H1 (cell line): ENCODE measurements at regions not wholly inside any gene's neighbourhood (a gene's known extent, or its start where the extent isn't known, plus 50 kb on each side); places are given as distances from the start of the nearest gene placed in this dataset.

Experiments
- CTCF ChIA-PET: fragments of 300-600 bp; sonication (Branson Sonifier 250); formaldehyde crosslinking; loops from one replicate; lab custom pipeline; 2021; ENCODE audit not compliant: partially characterized antibody; lab: Charles Lee
- POLR2A ChIA-PET: fragments of 300-600 bp; sonication (Branson Sonifier 250); formaldehyde crosslinking; loops from one replicate; lab custom pipeline; 2021; ENCODE audit warnings: inconsistent platforms; ENCODE audit not compliant: partially characterized antibody; lab: Charles Lee
- DNase-seq, 2 experiments: peaks; one replicate each; pipeline versions ENCODE4 v3.0.0 to v3.0.0-alpha.2; 2010 to 2022; ENCODE audit warnings: low spot score in 2 of 2, low read depth in 1 of 2, mixed read lengths in 1 of 2
- FAIRE-seq: peaks from 2 replicates; lab custom pipeline; 2011; peaks lifted over from hg19 to GRCh38; lab: Jason Lieb, UNC
- H2AFZ ChIP-seq: 2 replicates; pipeline ENCODE4 v1.8.1; 2012; ENCODE audit warnings: low read length, inconsistent platforms
- H2AK5ac ChIP-seq: 2 replicates; pipeline ENCODE4 v1.6.1; 2013; ENCODE audit warnings: low read depth, low read length
- H2BK120ac ChIP-seq: replicated peaks from 2 replicates; pipeline ENCODE3; 2013; ENCODE audit warnings: low read depth, low read length, inconsistent platforms
- H2BK12ac ChIP-seq: 2 replicates; pipeline ENCODE4 v1.6.1; 2013; ENCODE audit warnings: low read depth, low read length
- H2BK15ac ChIP-seq: 2 replicates; pipeline ENCODE4 v1.6.1; 2013; ENCODE audit warnings: low read length
- H2BK20ac ChIP-seq: 2 replicates; pipeline ENCODE4 v1.6.1; 2013; ENCODE audit warnings: low read length
- H2BK5ac ChIP-seq: 2 replicates; pipeline ENCODE4 v1.6.1; 2013; ENCODE audit warnings: low read depth, low read length
- H3K14ac ChIP-seq: 2 replicates; pipeline ENCODE4 v1.6.1; 2013; ENCODE audit warnings: inconsistent platforms; ENCODE audit not compliant: insufficient read length
- H3K18ac ChIP-seq: 2 replicates; pipeline ENCODE4 v1.6.1; 2013; ENCODE audit warnings: low read length; ENCODE audit errors: extremely low read depth
- H3K23ac ChIP-seq: 2 replicates; pipeline ENCODE4 v1.6.1; 2013; ENCODE audit warnings: inconsistent platforms; ENCODE audit not compliant: insufficient read length
- H3K23me2 ChIP-seq: 2 replicates; pipeline ENCODE4 v1.6.1; 2013; ENCODE audit warnings: low read depth, low read length
- H3K27ac ChIP-seq: 2 replicates; pipeline ENCODE4 v1.6.1; 2011; ENCODE audit warnings: low read depth, low read length, inconsistent platforms
- H3K27me3 ChIP-seq, 4 experiments: replicated peaks in 1 of 4; 1 replicate in 1 of 4; 2 replicates in 3 of 4; pipeline versions ENCODE4 v1.6.1 to v1.8.1; 2011 to 2013; ENCODE audit warnings: low read length in 3 of 4, mild to moderate bottlenecking in 3 of 4, inconsistent platforms in 2 of 4, mixed read lengths in 2 of 4, moderate library complexity in 1 of 4; ENCODE audit not compliant: control insufficient read depth in 3 of 4, insufficient read depth in 3 of 4; ENCODE audit errors: extremely low read depth in 1 of 4
- H3K36me3 ChIP-seq, 4 experiments: 2 replicates each; pipeline versions ENCODE4 v1.6.1 to v1.8.1; 2011 to 2013; ENCODE audit warnings: mild to moderate bottlenecking in 4 of 4, low read length in 3 of 4, moderate library complexity in 2 of 4, control low read depth in 1 of 4, inconsistent platforms in 1 of 4; ENCODE audit not compliant: insufficient read depth in 4 of 4, control insufficient read depth in 2 of 4
- H3K4ac ChIP-seq: replicated peaks from 2 replicates; pipeline ENCODE3; 2013; ENCODE audit warnings: low read length, low read depth, mixed read lengths, inconsistent platforms; ENCODE audit not compliant: insufficient read length
- H3K4me1 ChIP-seq, 4 experiments: replicated peaks in 1 of 4; 1 replicate in 1 of 4; 2 replicates in 3 of 4; pipeline versions ENCODE4 v1.6.1 to v1.8.1; 2011 to 2013; ENCODE audit warnings: low read length in 3 of 4, inconsistent platforms in 2 of 4, mixed read lengths in 1 of 4; ENCODE audit not compliant: insufficient read depth in 4 of 4, control insufficient read depth in 3 of 4
- H3K4me2 ChIP-seq, 2 experiments: 2 replicates each; pipeline versions ENCODE4 v1.6.1 to v1.8.1; 2011 to 2013; ENCODE audit warnings: low read depth in 2 of 2, low read length in 2 of 2, control low read depth in 1 of 2, inconsistent platforms in 1 of 2, mild to moderate bottlenecking in 1 of 2; ENCODE audit not compliant: insufficient read depth in 1 of 2
- H3K4me3 ChIP-seq, 4 experiments: fragments of 200-600, 300-600 bp in 1 of 4; sonication (generic), shearing (Covaris generic), sonication (Bioruptor Twin) in 1 of 4; 2 replicates each; pipeline versions ENCODE4 v1.5.1 to v1.8.1; 2011 to 2016; ENCODE audit warnings: low read length in 4 of 4, low read depth in 3 of 4, control low read depth in 2 of 4, inconsistent platforms in 2 of 4, mild to moderate bottlenecking in 2 of 4, mixed read lengths in 1 of 4, moderate library complexity in 1 of 4; ENCODE audit not compliant: insufficient read depth in 2 of 4; ENCODE audit errors: extremely low read depth in 1 of 4
- H3K56ac ChIP-seq: replicated peaks from 2 replicates; pipeline ENCODE3; 2013; ENCODE audit warnings: low read depth, mild to moderate bottlenecking, mixed read lengths, low read length, inconsistent platforms; ENCODE audit not compliant: insufficient read length
- H3K79me1 ChIP-seq: 2 replicates; pipeline ENCODE4 v1.6.1; 2013; ENCODE audit warnings: low read depth, low read length, control low read depth
- H3K79me2 ChIP-seq, 2 experiments: 2 replicates each; pipeline versions ENCODE4 v1.6.1 to v1.8.1; 2012 to 2013; ENCODE audit warnings: low read length in 2 of 2, mild to moderate bottlenecking in 2 of 2, inconsistent platforms in 1 of 2; ENCODE audit not compliant: insufficient read depth in 2 of 2, control insufficient read depth in 1 of 2
- H3K9ac ChIP-seq, 4 experiments: replicated peaks in 1 of 4; 1 replicate in 1 of 4; 2 replicates in 3 of 4; pipeline versions ENCODE4 v1.6.1 to v1.8.1; 2011 to 2013; ENCODE audit warnings: low read depth in 3 of 4, low read length in 3 of 4, control low read depth in 2 of 4, mild to moderate bottlenecking in 2 of 4, moderate library complexity in 2 of 4, inconsistent platforms in 1 of 4; ENCODE audit errors: extremely low read depth in 1 of 4
- H3K9me3 ChIP-seq, 2 experiments: 2 replicates each; pipeline versions ENCODE4 v1.6.1 to v1.8.1; 2012 to 2013; ENCODE audit warnings: mild to moderate bottlenecking in 2 of 2, moderate library complexity in 2 of 2, control low read depth in 1 of 2, inconsistent platforms in 1 of 2, low read depth in 1 of 2, low read length in 1 of 2, mixed read lengths in 1 of 2; ENCODE audit not compliant: insufficient read depth in 2 of 2
- H4K20me1 ChIP-seq, 2 experiments: replicated peaks in 1 of 2; 2 replicates each; pipeline versions ENCODE3 to v1.8.1; 2011 to 2013; ENCODE audit warnings: inconsistent platforms in 2 of 2, low read length in 2 of 2, mild to moderate bottlenecking in 1 of 2; ENCODE audit not compliant: insufficient read depth in 2 of 2, control insufficient read depth in 1 of 2
- H4K5ac ChIP-seq: 2 replicates; pipeline ENCODE4 v1.6.1; 2013; ENCODE audit warnings: low read length, low read depth, mixed read lengths, inconsistent platforms; ENCODE audit not compliant: insufficient read length
- H4K8ac ChIP-seq: 2 replicates; pipeline ENCODE4 v1.8.0; 2013; ENCODE audit warnings: mild to moderate bottlenecking, moderate library complexity, low read length, inconsistent platforms; ENCODE audit not compliant: insufficient read depth; ENCODE audit errors: extremely low read depth
- H4K91ac ChIP-seq: replicated peaks from 2 replicates; pipeline ENCODE3; 2013; ENCODE audit warnings: low read length, mixed read lengths, inconsistent platforms; ENCODE audit not compliant: insufficient read length
- BRCA1 ChIP-seq: IDR thresholded peaks from 2 replicates; pipeline ENCODE4 v1.6.1; 2012; ENCODE audit warnings: low read depth, low read length, improper control_type of control experiment
- CBX5 ChIP-seq: fragments of 300-800, 300-1000 bp; sonication (generic); IDR thresholded peaks from 2 replicates; pipeline ENCODE4 v1.7.1; 2016; ENCODE audit warnings: antibody characterized with exemption, low read length, low read depth
- FOSL1 ChIP-seq: IDR thresholded peaks from 2 replicates; pipeline ENCODE4 v1.6.1; 2011; ENCODE audit warnings: mild to moderate bottlenecking, low read depth, low read length, moderate library complexity; ENCODE audit not compliant: insufficient read depth
- HDAC2 ChIP-seq, 2 experiments: fragments of 300-600 bp in 1 of 2; sonication (generic) in 1 of 2; IDR thresholded peaks; 2 replicates each; pipeline ENCODE4 v1.6.1; 2011 to 2012; ENCODE audit warnings: low read depth in 2 of 2, low read length in 2 of 2, mild to moderate bottlenecking in 2 of 2, moderate library complexity in 2 of 2, borderline replicate concordance in 1 of 2, inconsistent platforms in 1 of 2
- JUN ChIP-seq: IDR thresholded peaks from 2 replicates; pipeline ENCODE4 v1.6.1; 2011; ENCODE audit warnings: low read depth, mild to moderate bottlenecking, improper control_type of control experiment, low read length
- JUND ChIP-seq: IDR thresholded peaks from 2 replicates; pipeline ENCODE4 v1.6.1; 2011; ENCODE audit warnings: mild to moderate bottlenecking, improper control_type of control experiment, low read length
- SP1 ChIP-seq: IDR thresholded peaks from 2 replicates; pipeline ENCODE4 v1.6.1; 2011; ENCODE audit warnings: low read depth, low read length
- USF2 ChIP-seq: IDR thresholded peaks from 2 replicates; pipeline ENCODE4 v1.6.1; 2011; ENCODE audit warnings: low read length, improper control_type of control experiment
- ZNF274 ChIP-seq: IDR thresholded peaks from 2 replicates; pipeline ENCODE4 v1.7.0; 2012; ENCODE audit warnings: low read length, borderline replicate concordance; ENCODE audit errors: extremely low read depth
- WGBS, 2 experiments: shearing (Covaris generic) in 1 of 2; methylation state at CpG; one replicate each; pipeline versions ENCODE4 v1.1.6 to v1.1.7; 2013 to 2015; ENCODE audit warnings: low lambda C conversion rate in 2 of 2, mixed read lengths in 2 of 2, inconsistent platforms in 1 of 2, low coverage in 1 of 2, missing lambda C conversion rate in 1 of 2; ENCODE audit not compliant: insufficient replicate concordance in 2 of 2, insufficient coverage in 1 of 2, insufficient read length in 1 of 2; ENCODE audit errors: extremely low coverage in 1 of 2, missing lambda C conversion rate in 1 of 2; 5-methylcytosine and 5-hydroxymethylcytosine counted together
- TF ChIP-seq, protein P1 (sequence below): IDR thresholded peaks from 2 replicates; pipeline ENCODE4 v1.6.1; 2012; ENCODE audit warnings: inconsistent platforms

DNA sequence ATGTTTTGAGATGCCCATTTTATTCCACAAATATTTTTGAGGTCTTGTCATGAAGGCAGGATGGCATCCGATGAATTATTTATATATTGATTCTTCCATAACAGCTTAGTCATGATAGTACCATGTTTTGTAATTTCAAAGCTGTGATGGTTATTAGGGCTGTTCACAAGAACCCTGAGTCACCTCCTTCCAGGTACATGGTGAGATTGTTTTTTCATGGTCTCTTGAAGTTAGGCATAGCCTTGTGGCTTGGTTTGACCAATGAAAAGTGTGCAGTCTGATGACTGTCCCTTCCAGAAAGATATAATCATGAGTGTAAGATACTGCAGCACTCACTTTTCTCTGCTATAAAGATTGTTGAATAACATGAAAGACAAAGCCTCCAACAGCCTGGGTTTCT lies 274.8 kb downstream of the FGFR2 start:
- no peak for DNase-seq
- Histone ChIP-seq H3K27ac (no peak overlapping the region), H3K4ac (no peak overlapping the region), H4K5ac (no peak overlapping the region), H3K23ac (no peak overlapping the region), H2AK5ac (no peak overlapping the region), H3K4me2 (no peak overlapping the region), H4K20me1 (no peaks in the 10 kb centered on the region), H2BK5ac (no peak overlapping the region), H3K36me3 (no peaks in the 10 kb centered on the region), H3K4me3 (no peak overlapping the region), H3K79me1 (no peaks in the 10 kb centered on the region), H3K79me2 (no peaks in the 10 kb centered on the region), H2BK120ac (no peak overlapping the region), H2AFZ (no peak overlapping the region), H3K23me2 (no peaks in the 10 kb centered on the region), H3K14ac (no peak overlapping the region), H3K4me1 (peaks cover 0 to 2% (median 0%) of the 10 kb centered on the region in 4 experiments; a peak in 1 of 7 replicates), H3K9ac (no peak overlapping the region), H3K56ac (no peak overlapping the region), H3K27me3 (no peaks in the 10 kb centered on the region), H3K18ac (no peak overlapping the region), H4K8ac (no peak overlapping the region), H2BK15ac (no peak overlapping the region), H3K9me3 (peaks cover 0 to 3% of the 10 kb centered on the region in 2 experiments; a peak in 1 of 4 replicates), H2BK20ac (no peak overlapping the region), H2BK12ac (no peak overlapping the region), H4K91ac (no peak overlapping the region)
- WGBS, 2 experiments = 95% methylated on average over 1 of the region's 1 CpG; no CpG with 5 or more reads in 1 of the 2 experiments
- POLR2A ChIA-PET = no interaction called here
- TF ChIP-seq FOSL1 (no peak), CBX5 (no peak), JUND (no peak), USF2 (no peak), BRCA1 (no peak), HDAC2 (IDR thresholded peaks at IDR 0.05; ENCODE audit: borderline replicate concordance in 1 of 2, low read depth in 2 of 2, low read length in 2 of 2) (no peak), ZNF274 (no peak), JUN (no peak), SP1 (no peak)
- TF ChIP-seq, protein P1, sequence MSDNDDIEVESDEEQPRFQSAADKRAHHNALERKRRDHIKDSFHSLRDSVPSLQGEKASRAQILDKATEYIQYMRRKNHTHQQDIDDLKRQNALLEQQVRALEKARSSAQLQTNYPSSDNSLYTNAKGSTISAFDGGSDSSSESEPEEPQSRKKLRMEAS = no peak
- no peak for FAIRE-seq
- CTCF ChIA-PET = no interaction called here
